ENCODE measurements at regions not wholly inside any gene's neighbourhood (a gene's known extent, or its start where the extent isn't known, plus 50 kb on each side); places are given as distances from the start of the nearest gene placed in this dataset.
A peak's percentile ranks its signal among the peaks of the same experiment; 100 is the strongest.

DNA sequence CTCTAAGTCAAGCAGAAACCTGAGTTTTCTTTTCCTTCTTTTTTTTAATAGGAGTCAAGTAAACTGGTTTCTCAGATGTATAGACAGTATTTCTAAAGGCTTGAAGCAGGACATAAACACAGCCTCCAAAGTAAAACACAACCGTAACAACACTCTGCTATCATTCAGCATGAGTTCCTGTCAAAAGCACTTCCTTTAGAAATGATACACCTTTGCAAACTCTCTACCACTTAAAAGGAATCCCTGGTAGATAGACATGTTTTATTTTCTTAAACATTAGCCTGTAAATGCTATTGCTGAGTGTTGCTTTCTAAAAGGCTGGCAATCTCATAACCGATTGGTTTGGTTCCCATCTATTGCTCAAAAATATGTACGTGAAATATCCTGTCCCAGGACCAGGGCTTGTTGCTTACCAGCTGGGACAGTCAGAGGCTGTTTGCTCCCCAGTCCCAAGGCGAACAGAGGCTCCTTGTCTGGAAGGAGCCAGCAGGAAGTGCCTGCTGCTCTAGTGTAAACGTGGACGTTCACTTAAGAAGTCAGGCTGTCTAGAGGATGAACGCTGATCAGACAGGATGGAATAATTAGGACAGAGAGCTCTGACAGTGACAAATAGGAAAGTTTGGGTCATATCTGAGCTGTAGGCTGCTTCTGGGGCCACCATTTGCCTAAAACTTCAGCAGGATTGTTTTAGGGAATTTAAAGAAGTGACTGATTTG lies 173.9 kb upstream of the KLF3 start:
- no peak for DNase-seq

GRCh38 chr4:38490753-38491446 lies 173.1 kb upstream of the KLF3 start:
- no peak for DNase-seq

DNA sequence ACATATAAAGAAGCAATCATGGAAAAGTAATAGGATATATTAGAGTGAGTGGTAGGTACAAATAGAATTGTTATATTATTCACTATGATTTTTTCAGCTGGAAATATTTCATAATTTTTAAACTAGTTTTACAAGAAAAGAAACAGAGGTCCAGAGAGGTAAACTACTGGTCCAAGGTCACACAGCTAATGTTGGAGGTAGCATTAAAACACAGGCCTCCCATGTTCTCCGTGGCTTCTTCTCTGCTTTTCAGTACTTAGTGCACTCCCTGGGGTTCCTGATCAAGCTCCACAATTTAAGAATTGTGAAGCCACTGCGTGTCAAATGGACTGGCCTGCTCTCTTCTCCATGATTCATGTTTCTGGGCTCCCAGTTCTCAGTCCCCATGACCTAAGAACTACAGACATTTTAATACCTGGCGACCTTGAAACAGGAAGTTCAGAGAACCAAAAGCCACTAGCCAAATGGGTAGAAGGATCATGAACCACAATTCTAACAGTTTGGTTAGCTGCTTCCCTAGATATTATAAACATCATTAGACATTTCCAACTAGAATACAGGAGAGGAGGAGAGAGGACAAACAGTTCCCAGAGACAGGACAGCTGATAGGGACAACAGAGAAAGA lies 172.0 kb upstream of the KLF3 start:
- DNase-seq, result no peak

- no peak for DNase-seq
These were observed 170.9 kb upstream of the KLF3 start for GRCh38 chr4:38493066-38493465.

- no peak for DNase-seq
These were observed 168.6 kb upstream of the KLF3 start for GRCh38 chr4:38495446-38495845.

DNA sequence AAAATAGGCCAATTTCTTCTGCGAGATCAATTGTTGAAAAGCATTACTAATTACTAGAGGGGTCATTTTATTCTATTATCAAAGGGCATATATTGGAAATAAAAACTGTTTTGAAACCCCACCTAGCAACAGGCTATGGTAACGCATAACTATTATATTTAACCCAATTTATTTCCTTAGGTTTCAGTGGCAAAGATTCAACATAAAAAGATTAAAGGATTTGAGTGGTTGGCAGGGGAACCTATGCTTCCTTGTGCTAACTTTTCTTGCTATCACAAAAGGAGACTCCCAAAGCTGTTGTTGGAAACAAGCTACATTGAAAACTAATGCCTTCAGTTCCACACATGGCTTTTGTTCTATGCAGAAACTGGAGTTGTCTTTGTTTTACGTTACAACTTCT lies 166.9 kb upstream of the KLF3 start:
- DNase-seq, result no peak

GRCh38 chr4:38499101-38499500 lies 164.9 kb upstream of the KLF3 start:
- no peak for DNase-seq

- DNase-seq, result no peak
These were observed 163.6 kb upstream of the KLF3 start for GRCh38 chr4:38500433-38500832.

GRCh38 chr4:38501698-38502097 lies 162.3 kb upstream of the KLF3 start:
- no peak for DNase-seq

DNA sequence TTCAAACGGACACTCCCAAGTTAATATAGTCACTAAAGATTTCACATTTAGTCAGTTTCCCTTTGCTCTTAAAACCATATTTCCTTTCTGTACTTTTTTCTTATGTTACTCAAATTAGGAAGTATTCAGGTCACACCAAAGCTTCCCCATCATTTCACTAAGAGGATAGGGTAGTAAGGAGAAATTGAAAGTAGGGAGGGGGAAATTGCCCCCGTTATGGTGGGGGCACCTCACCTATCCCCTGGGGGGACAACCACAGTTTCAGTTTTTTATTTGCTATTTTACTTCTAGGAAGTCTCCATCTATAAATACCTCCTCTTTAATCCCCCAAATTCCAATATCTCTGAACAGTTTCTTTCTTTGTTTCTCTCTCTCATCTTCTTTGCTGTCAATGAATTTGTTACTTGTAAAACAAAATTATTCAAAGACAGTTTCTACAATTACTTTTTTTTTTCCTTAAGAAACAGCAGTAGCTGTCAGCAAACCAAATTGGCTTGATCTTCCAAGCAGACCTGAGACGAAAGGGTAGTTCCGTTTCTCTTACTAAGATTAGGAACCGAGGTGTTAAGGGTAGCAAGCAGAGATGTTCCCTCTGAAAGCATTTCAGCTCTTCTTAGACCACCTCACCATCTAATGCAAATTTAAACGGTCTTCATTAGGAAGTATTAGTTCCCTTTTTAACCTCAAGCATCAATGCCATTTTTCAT lies 160.2 kb upstream of the KLF3 start:
- DNase-seq, result no peak

DNA sequence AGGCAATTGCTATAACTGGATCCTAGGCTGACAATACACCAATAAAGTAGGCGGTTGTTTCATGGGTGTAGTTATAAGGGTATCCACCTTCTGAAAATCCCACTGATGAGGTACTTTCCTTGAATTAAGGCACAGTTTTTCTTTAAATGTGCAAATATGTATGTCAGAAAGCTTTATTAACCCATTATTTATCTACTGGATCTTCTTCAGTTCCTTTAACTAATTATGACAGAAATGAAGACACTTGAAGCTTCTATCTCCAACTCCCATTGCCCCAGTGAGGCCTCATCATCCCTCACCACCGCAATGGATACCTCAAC lies 159.6 kb upstream of the KLF3 start:
- no peak for DNase-seq

DNA sequence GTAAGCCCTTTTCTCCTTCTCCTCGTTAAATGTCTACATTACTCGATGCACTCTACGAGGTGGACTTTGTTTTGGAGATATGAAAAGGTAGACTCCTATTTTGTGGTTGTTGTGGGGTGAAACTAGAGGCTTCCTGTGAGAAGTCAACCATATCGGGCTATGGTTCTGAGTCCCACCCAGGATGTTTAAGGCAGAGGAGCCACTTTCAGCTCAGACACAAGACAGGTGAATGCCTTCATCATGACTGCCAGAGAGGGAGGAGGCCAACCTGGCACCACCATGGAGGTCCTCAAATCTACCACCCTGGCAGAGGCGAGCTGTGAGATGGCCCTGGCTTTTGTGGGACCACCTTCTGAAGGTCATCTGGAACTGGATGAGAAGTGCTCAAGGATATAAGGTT lies 154.4 kb upstream of the KLF3 start:
- DNase-seq, result no peak

DNA sequence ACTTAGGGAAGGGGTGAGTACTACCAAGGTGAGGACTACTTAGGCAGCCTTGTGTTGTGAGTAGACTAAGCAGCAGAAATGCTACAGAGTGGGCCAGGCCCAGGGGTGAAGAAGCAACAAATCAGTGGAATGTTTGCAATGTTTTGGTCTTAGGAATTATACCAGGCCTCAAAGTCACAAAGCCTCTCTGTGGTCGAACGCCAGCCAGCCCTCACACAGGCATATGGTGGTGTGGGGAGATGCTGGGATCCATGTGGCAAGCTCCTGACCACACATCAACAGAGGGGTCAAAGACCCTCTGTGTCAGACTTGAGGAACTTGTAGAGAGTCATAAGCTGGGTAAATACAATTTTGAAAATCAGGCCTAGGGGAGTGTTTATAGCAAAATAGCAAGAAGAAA lies 153.8 kb upstream of the KLF3 start:
- no peak for DNase-seq

DNA sequence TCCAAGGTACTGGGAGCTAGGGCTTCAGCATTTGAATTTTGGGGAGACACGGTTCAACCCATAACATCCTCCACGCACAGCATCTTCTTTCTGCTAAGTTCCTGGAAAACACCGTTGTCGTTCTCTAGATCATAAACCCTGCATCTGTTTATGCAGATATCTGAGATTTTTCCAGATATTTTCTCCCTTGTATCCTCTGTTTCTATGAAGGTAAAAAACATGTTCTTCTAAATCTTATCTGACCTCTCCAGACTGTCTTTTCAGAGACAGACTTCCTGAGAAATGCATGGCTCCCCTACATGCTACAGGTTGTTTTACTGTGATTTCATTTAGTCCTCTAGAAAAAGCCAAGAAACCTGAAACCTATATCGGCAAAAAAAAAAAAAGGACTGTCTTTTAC lies 152.3 kb upstream of the KLF3 start:
- DNase-seq, result no peak

DNA sequence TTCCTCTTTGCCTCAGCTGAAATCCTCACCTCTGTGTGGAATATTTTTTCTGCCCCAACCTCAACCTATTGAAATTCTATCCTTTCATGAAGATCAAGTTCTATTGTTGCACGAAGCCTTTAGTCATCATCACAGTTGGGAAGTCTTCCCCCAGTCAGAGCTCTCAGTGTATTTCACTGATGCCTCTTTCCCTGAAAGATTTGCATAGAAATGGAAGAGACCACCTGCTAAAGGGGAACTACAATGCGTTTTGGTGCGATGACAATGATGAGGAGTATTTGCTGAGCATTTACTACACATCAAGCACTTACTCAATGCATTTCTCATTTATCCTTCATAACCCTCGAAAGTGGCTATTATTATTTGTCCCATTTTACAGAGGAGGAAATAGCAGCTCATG lies 151.2 kb upstream of the KLF3 start:
- DNase-seq, result peak; percentile 23

DNA sequence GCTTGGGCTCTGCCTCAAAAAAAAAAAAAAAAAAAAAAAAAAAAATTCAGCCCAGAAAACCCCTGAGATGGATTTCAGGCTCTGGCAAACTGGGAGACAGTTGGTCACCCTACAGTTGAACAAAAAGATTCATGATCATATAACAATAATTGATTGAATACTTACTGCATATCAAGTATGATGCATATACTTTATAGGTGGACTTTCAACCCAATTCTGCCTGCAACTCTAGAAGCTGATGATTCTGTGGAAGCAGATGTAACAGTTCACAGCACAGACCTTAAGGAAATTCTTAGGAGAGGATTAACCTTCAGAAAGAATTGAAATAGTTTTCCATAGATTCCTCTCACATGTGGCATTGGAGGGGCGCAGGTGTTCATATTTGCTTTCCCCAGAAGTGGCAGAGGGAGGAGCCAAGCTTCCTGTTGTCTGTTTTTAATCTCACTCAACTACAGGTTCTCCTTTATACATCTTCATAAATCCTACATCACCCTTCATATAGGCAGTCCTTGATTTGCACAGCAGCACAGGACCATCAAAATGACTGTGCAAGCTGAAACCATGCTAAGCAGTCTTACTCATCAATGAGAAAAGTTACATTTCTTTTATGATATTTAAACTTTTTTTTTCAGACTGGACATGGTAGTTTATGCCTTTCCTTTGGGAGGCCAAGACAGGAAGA lies 149.4 kb upstream of the KLF3 start:
- DNase-seq, result no peak

DNA sequence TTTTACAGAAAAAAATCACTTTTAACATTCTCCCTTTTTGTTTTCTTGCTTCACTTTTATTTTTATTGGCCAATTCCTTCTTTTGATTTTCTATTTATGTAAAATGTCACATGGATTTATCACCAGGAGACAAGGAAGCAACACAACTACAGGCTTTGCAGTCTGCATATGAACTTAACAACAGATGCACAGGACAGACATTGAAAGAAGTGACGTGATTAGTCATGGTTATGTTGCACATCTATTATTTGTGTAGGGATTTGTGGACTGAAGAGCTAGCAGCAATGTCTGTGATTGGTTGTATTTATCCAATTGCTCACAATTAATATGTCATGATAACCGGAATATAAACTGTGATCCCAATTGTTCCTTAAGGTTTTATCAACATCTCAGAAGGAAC lies 147.8 kb upstream of the KLF3 start:
- no peak for DNase-seq

GRCh38 chr4:38519666-38520065 lies 144.3 kb upstream of the KLF3 start:
- no peak for DNase-seq

DNA sequence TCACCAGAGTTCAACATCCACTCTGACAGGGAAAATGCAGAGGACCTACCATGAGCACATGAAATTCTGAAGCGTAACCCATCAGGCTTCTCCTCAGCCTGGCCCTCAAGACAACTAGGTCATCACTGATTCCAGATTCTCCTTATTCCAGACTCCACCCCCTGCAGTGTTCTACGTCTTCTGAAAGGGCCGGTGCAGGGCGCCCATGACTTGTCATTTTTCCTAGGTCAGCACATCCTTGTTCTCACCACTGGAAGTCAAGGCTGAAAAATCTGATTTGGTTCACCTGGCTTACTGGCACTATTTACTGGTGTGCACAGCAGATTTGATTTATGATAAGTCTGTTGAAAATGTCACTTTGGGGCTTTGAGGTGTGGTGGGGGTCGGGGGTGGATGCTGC lies 140.9 kb upstream of the KLF3 start:
- DNase-seq, result no peak

DNA sequence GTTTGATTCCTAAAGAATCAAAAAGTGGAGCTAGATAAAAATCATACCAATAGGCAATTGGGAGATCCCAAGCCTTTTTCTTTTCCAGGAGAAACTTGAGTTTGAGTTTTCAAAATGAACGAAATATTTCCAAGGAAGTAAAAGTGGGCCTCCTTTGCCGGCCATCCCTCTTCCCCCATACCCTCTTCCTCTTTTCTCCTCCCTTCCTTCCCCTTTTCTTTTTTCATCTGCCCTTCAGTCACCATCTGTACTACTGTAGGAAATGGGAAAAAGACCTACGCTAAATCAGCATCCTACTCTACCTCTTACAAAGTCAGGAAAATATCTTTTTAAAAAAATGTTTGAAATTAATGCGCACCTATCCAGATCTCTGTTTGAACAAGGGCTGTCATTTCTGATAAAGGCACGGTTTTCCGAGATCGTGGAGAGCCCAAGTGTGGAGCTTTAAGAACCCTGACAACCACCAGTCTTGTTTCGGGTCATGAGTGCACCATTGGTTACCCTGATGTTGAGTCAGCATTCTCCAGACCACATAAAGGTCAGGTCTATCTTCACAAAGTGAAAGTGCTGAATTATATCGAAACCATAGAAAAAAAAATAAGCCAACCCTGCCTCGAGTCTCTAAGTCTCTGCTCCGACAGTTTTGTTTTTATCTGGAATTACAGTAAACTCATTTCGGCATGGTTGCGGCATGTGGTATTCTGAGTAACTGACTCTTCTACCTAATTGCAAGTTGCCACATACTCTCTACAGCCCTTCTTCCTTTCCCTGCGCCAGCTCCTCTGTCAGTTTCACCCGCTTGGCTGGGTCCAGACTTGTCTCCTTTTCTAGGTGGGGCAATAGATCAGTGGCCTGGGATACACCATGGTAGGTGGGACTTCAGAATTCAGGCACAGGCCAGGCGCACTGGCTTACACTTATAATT lies 140.2 kb upstream of the KLF3 start:
- DNase-seq, result no peak

DNA sequence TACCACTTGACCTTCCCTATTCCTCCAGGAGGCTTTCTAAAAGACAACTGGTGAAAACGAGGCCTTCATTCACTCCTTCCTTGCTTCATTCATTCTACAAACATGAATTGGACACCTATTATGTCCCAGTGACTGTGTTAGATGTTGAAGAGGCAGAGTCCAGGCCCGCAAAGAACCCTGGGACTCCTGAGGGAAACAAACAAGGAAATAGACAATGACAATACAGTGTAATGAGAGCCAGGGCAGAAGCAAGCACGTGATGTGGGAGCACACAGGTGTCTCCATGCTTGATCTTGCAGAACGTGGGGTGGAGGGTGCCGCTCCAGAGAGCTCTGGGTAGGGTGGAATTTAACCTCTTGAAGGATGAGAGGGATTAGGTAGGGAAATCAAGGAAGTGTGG lies 137.6 kb upstream of the KLF3 start:
- DNase-seq, result peak; percentile 8
